ENCODE measurements at regions not wholly inside any gene's neighbourhood (a gene's known extent, or its start where the extent isn't known, plus 50 kb on each side); places are given as distances from the start of the nearest gene placed in this dataset.

DNA sequence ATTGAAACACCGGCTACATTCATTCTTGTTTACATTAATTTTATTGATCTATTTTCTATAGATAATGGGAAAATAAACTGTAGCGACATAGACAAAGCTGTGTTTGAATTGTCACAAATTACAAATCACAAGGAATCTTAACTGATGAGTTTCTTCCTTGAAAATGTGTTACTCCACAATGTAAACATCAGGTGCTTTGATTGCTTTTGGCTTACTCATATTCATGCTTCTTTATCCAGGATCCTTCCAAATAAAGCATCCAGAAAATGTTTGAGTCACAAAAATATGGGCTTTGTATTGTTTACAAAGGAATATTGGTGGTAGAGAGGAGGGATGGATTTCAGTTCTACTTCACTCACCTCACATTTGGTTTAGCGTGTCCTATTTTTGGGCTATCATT lies 64.0 kb downstream of the BMP2 start:
- DNase-seq (ENCODE audit: low spot score): no peak

DNA sequence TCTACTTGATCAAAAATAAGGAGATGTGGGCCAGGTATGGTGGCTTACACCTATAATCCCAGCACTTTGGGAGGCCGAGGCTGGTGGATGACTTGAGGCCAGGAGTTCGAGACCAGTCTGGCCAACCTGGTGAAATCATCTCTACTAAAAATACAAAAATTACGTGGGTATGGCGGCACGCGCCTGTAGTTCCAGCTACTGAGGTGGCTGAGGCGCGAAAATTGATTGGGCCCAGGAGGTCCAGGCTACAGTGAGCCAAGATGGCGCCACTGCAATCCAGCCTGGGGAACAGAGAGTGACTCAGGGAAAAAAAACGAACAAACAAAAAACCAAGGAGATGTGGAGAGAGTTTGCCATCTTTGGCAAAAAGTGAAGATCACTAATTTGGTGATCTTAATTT lies 65.3 kb downstream of the BMP2 start:
- DNase-seq (ENCODE audit: low spot score): no peak

DNA sequence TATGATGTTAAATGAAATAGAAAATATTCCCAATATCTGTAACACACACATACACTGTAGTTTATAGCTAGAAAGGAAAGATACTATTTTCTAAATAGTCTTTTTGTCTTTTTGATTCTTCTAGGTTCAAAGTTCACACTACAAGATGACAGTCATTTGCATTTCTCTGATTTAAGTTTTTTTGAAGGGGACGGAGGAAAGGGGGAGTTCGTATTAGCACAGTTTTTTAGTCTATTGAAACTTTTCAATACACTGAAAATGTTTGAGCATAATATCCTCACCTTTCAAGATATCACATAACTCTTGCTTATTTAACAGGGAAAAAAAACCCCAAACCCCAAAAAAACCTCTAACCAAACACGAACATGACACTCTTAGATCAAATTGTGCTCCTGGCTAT lies 68.1 kb downstream of the BMP2 start:
- no peak for DNase-seq (ENCODE audit: low spot score)

DNA sequence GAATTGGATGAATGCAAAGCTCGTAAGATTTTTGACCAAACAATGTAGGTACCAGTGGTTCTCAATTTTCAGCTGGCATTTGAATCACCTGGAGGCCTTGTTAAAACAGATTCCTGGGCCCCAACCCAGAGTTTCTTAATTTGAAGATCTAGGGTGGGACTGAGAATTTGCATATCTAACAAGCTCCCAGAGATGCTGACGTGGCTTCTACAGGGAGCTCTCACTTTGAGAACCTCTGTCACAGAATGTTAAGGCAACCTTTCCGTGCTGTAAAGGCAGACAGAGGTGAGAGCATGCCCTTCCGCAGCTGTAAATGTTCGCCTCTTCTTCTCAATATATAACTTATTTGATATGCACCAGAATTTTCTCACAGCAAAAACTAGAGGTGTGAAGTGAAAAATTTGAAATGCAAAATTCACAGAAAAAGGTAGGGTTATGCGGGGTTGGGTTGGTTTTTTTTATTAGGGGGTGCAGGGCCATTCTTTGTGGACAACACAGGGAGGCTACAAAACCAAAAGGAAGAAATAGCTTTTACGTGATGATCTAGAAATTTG lies 69.4 kb downstream of the BMP2 start:
- DNase-seq (ENCODE audit: low spot score): no peak

DNA sequence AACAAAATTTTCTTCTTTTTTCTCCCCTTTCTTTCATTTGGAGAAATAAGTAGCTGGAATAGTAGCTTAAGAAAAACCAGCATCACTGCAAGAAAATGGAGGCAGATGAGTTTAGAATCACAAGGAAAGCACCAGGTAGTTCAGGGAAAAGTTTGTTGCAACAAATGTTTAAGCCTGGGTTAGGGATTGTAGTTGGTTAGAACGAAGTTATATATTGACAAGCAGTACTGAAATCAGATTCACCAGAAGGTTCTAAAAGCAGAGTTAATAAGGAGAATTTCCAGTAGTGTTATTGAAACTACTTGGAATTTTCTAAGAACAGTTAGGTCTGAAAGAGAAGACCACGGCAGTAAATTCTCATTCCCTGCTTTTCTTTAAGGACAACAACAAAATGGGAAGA lies 70.2 kb downstream of the BMP2 start:
- no peak for DNase-seq (ENCODE audit: low spot score)

DNA sequence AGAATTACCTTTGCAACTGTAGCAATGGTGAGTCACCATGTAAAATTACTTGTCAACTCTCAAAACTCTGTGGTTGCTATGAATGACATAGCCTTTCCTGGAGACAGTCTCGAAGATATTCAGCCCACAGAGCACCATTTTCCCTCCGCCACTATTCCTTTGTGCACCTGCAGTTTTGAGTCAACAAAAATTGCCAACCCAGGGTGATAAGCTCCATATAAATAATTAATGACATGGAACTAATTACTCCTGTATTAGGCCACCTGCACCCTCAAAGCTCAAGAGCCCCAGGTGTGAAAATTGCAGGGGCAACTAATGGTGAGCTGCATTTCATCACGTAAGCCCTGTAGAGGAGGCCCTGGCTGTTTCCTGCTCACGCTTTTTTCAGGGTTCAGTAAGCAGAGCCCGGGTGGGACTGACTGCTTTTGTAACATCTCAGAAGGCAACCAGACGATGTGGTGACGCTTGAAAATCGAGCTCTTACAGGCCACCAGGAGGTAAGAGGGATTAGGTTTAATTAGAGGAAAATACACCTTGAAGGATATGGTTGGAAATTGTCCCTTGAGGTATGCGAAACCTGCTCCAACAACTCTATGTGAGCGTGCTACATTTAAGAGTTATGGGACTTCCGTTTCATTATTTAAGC lies 70.8 kb downstream of the BMP2 start:
- no peak for DNase-seq (ENCODE audit: low spot score)

DNA sequence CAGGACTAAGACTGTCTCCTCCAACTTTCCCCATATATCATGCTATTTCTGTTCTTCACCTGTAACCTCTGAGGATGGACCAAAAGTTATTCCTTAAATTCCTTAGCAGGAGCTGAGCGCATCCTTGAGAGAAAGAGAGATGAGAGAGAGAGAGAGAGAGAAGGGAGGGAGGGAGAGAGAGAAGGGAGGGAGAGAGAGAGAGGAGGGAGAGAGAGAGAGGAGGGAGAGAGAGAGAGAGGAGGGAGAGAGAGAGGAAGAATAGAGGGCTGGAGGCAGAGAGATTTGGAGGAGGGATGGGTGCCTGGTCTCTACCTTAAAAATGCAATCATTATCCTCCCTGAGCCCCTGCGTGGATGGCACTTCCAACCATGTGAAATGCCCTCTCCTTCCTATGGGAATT lies 73.6 kb downstream of the BMP2 start:
- DNase-seq (ENCODE audit: low spot score): no peak

DNA sequence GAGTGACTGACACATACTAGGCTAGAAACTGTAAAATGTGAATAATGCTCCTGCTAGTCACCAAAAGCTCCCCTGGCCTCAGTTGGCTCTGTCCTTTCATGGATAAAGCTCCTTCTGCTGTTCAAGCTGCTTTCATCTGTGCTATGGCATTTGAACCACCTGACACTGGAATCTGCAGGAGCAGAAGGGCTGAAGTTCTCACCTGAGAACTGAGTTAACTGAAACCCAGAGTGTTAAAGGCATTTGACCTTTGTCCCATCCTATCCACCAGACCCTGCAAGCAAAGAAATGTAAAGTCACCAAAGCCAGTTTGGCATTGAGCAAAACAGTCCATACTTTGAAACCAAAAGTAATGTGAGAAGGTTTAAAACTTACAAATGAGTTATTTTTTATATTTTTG lies 77.7 kb downstream of the BMP2 start:
- no peak for DNase-seq (ENCODE audit: low spot score)

DNA sequence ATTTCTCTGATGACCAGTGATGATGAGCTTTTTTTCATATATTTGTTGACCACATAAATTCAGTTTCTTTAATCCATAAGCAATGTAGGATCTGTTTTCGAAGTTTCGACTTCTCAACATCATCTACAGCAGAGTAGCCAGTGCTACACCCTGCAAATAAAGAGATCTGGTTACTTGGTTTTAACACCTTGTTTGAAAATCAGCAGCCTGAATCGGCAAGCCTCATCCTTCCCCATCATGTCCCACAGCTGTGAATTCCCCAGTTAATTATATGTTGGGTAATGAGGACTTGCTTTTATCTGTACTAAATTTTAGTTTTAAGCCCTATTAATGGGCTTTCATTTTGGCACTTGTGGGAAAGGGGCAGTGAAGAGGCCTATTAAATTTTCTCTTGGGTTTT lies 80.6 kb downstream of the BMP2 start:
- DNase-seq (ENCODE audit: low spot score): no peak

DNA sequence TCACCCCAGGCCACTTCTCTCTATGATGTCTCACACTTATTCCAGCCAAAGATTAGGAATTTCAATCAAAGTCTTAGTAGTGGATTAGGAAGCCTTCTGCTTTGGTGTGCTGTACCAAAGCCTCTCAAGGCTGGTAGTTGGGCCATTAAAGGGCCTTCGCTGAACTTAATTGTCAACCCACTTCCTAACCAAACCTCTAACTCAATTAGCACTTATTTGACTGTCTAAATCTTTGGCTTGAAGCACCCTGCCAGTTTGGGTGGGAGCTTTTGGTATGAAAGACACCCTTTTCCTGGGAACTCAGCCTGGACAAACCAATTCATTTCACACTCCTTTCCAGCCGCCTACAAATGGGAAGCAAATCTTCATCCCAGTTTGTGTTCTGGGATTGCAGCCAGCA lies 81.5 kb downstream of the BMP2 start:
- no peak for DNase-seq (ENCODE audit: low spot score)

DNA sequence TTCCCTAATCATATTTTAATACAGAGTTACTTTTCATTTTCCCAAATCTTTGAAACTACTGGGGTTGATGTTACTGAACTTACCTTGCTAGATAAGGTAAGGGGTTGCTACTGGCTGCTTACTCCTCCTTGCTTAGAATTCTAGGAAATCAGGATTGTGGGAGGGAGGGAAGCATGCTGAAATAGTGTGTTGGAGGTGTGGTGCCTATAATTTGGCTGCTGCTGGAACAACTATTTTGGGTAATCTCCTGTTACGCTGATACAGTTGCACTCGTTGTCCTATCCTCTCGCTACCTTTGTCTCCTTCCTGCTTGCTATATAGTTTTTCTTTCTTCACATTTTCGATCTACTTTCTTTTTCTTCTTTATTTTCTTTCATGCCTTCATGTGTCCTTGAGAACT lies 83.7 kb downstream of the BMP2 start:
- DNase-seq (ENCODE audit: low spot score): no peak

DNA sequence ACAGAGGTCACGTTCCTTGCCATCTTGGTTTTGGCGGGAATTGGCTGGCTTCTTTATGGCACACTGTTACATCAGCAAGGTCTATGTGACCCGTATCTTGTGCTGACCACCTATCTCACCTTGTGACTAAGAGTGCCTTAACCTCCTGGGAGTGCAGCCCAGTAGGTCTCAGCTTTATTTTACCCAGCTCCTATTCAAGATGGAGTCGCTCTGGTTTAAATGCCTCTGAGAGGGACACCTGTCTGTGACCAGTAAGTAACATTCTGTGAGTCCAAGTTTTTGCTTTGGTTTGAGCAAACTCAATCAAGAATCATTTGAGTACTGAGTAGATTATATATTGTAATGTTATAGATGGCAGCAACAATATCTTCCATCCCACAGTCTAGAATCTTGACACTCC lies 85.0 kb downstream of the BMP2 start:
- no peak for DNase-seq (ENCODE audit: low spot score)

DNA sequence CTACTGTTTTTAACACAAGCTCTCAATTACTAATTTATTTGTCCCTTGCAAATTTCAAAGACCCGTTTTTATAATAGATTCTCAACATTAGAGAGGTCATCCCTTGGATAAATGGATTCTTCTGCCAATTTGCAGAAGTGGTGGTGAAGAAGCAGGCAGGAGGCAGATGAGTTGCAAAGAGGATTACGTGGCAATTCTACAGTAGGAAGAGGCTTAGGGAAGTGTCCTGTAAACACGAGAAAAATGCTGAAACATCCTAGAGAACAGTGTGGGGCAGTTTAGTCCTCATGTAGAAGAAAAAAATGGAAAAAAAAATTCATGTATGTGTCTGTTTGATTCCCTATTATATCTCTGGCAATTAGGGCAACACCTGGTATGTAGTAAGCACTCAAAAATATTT lies 87.6 kb downstream of the BMP2 start:
- DNase-seq (ENCODE audit: low spot score): no peak

DNA sequence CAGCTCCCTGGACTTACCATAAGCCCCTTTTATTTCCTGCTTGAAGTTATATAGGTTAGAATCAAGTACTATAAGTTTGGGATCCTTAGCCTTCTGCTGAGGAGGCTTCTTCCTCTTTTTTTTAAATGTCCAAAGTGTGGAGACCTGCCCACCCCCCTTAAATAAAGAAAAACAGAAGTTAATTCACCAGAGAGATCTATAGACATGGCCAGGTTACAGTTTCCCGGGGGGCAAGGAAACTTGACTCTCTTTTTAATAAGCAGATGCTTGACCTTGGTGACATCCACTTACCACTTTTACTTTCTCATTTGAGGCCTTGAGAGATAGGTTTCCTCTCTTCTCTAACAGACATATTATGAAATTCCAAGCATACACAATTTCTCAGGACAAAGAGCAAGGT lies 88.3 kb downstream of the BMP2 start:
- DNase-seq (ENCODE audit: low spot score): no peak

DNA sequence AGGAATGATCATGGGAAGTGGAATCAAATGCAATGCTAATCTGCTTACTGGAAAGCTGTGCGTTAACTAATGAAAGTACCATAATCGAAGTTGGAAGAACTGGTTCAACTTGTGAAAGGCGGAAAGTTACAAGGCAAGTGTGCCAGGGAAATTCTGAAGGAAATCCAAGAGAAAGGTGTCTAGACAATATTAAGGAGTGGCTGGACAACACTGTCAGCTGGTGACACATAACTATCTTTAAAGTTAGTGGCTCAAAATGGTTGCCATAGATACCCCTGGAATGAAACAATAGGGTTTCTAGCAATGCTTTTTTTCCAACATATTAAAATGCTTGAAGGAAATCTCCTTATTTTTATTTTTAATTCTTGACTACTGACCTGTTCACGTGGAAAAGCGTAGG lies 90.4 kb downstream of the BMP2 start:
- DNase-seq (ENCODE audit: low spot score): no peak

DNA sequence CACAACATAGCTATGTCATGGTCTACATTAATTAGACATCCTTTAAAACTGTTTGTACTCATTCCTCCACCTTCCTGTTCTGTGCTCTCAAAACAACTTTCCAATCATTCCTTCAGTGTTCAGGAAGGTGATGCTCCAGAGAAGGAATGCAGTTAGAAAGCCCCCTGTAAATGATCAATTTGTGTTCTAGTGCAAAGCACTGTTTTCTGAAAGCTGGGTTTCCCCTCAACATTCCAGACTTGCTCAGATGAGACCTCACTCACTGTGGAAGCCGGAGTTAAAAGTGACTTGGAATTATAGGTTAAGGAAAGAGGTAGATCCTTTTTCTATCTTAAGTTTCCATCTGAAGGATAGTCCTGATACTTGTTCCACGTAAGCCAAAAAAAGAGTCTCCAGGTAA lies 95.9 kb downstream of the BMP2 start:
- DNase-seq (ENCODE audit: low spot score): no peak

DNA sequence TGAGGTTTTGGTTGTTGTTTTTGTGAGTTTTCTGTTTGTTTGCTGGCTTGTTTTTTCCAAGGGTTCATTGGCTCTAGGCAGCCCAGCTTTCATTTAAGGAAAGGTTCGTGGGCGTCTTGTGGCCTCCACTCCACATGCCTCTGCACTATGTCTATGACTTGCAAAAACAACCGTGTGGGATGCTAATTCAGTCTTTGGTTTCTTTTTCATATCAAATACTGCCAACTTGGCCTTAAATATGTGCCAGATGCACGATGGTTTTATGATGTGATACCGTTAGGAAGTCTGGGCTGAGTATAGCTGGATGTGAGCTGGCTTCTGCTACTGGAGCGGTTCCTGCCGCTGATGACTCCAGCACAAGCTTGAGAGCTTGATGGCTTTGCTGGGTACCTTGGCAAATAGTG lies 96.3 kb downstream of the BMP2 start:
- DNase-seq (ENCODE audit: low spot score): no peak

DNA sequence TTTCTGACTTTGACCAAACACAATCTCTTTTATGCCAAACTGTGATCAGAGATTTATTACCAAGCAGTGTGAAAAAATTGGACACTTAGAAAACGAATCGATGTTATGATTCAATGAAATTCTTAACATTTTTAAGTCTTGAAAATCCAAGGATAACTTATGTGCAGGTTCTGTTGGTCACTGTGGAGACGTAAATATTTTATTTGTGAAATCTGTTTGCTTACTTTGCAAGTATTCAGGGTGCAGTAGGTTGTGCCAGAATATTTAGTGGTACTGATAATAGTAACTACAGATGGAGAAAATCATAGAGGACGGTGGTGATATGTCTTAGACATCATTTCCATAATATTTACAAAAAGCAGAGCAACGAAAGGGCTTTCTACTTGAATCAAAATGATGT lies 97.3 kb downstream of the BMP2 start:
- DNase-seq (ENCODE audit: low spot score): no peak

DNA sequence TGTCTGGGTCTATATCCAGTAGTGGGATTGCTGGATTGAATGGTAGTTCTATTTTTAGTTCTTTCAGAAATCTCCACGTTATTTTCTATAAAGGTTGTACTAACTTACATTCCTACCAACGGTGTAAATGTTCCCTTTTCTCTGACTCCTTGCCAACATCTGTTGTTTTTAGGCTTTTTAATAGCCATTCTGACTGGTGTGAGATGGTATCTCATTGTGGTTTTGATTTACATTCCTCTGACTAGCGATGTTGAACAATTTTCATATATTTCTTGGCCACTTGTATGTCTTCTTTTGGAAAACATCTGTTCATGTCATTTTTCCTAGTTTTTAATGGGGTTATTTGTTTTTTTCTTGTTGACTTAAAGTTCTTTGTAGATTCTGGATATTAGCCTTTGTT lies 99.3 kb downstream of the BMP2 start:
- no peak for DNase-seq (ENCODE audit: low spot score)

DNA sequence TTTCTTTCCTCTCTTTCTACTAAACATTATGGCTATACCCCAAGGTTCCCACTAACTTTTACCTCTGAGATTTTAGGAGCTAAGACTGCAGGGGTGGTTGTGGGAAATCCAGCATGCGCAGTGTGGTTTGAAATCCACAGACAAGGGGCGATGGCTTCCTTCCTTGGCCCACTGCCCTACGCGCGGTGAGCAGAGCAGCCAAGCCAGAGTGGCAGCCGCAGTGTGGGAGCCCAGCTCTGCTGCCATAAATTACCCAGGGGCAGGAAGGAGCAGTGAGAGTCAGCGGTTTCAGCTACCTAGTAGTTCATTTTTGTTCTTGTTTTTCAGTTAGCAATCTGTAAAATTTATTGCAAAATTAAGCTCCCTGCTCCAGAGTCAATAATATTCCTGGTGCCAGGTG lies 101.4 kb downstream of the BMP2 start:
- DNase-seq (ENCODE audit: low spot score): no peak

DNA sequence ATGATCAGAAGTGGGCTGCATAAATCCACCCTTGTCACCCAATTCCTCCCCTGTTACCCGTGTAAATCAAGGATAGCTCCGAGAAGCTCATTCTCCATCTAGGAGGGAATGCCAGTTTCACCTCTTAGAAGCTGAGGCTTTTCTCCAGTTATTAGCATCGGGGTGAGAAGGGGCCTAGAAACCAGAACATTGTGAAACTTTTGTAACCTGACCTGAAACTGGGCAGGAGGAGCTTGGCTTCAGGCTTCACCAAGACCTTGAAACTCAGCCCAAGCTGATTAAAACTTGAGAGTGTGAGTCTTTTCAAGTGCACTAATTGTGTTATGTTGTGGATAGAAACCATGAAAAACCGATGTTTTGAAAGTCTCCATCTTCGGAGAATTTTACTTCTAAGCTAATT lies 103.1 kb downstream of the BMP2 start:
- DNase-seq (ENCODE audit: low spot score): no peak

DNA sequence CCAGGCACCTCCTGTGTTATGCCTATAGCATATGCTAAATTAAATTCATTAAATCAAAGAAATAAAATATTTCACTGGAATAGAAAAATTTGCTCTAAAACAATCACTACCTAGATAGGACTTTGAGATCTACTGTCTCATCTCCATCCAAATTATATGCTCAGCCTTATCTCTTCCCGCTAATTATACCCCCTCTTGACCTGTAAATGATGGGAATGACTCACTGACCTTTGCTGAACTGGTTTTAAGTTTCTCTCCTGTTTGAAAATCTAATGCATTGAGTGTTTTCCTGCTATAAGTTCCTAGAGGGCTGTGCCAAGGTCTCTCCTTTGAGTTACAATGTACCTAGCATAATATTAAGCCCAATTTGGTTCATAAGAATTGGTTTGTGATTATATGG lies 110.1 kb downstream of the BMP2 start:
- DNase-seq (ENCODE audit: low spot score): no peak

DNA sequence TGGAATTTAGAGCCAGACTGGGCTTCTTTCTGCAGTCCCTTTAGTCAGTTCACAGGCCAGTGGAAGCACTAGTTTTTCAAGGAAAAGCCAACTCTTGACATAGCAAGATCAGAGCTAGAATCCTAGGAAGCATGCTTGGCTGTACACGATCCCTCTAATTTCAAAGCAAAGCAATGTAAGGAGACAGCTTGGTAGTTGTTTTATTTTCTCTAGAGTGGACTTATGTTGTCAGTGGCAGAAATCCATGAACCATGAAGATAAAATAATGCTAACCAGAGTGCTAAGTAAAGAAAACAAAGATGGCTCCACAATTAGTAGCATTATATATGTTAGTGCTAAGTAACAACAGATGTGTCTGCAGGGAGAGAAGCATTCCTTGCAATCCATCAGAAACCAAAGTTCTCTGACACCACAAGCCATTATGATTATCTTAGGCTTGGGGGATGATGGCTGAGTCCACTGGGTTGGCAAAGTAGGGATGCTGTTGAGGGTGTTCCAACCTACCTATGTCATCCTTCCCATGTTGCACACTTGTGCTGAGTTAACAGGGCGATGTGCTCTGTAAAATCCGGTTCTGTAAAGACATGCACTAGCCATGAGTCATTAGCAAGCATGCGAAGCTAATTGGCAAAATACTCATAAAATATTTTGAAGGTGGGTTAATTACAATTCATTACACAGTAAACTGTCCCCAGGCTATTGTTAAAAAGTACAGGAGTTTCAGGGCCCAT lies 115.2 kb downstream of the BMP2 start:
- DNase-seq (ENCODE audit: low spot score): no peak

DNA sequence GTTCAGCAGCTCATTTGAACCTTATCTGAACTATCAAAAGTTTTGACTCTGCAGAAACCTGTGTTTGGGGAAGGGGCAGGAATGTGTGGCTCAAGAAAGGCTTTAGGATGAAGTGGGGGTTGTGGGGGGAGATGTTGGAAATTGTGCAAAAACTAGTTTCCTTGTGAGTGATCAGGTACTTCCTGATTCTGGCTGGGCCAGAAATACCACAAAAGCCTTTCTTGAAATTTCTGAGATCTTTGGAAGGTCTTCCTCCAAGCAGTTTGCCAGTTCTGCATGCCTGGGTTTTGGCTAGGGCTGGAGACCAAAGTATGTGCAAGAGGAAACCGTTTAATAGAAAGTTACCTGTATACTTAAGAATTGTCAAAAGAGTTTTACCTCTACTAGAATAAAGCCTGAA lies 116.6 kb downstream of the BMP2 start:
- no peak for DNase-seq (ENCODE audit: low spot score)

Measured in mucosa of gallbladder (tissue), 1 donor.